ENCODE measurements at regions not wholly inside any gene's neighbourhood (a gene's known extent, or its start where the extent isn't known, plus 50 kb on each side); places are given as distances from the start of the nearest gene placed in this dataset.

- DNase-seq (ENCODE audit: low read depth, low spot score) = no peak
- in situ Hi-C loops (cut with HindIII; ENCODE audit: low pct_unique_long_range_greater_than_20kb, low sequenced_read_pairs) = loop anchor here (25.0 kb wide), 1 partner anchor 466 kb away; the partner anchor contains the start of gene THADA
Measured at GRCh38 chr2:43121580-43122314, 104.7 kb downstream of the ZFP36L2 start.

- DNase-seq (ENCODE audit: low read depth, low spot score) = no peak
- in situ Hi-C loops (cut with HindIII; ENCODE audit: low pct_unique_long_range_greater_than_20kb, low sequenced_read_pairs) = loop anchor here (25.0 kb wide), 1 partner anchor 468 kb away; the partner anchor contains the start of gene THADA
Measured at GRCh38 chr2:43119303-43119702, 107.1 kb downstream of the ZFP36L2 start.

- DNase-seq (ENCODE audit: low read depth, low spot score) = no peak
- in situ Hi-C loops (cut with HindIII; ENCODE audit: low pct_unique_long_range_greater_than_20kb, low sequenced_read_pairs) = loop anchor here (25.0 kb wide), 1 partner anchor 470 kb away; the partner anchor contains the start of gene THADA
Measured at GRCh38 chr2:43117521-43118143, 108.8 kb downstream of the ZFP36L2 start.

DNA sequence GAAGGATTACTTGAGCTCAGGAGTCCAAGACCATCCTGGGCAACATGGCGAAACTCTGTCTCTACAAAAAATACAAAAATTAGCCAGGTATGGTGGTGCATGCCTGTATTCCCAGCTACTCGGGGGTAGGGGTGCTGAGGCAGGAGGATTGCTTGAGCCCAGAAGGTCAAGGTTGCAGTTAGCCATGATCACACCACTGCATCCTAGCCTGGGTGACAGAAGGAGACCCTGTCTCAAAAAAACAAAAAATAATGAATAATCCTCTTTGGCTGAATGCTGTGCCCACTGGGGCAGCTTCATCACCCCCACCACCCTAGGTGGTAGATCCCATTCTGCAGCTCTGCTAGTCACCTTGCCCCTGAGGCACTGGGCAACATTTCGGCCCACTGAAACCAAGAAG is 109.4 kb downstream of the ZFP36L2 start:
- DNase-seq (ENCODE audit: low read depth, low spot score) = no peak
- in situ Hi-C loops (cut with HindIII; ENCODE audit: low pct_unique_long_range_greater_than_20kb, low sequenced_read_pairs) = loop anchor here (25.0 kb wide), 1 partner anchor 470 kb away; the partner anchor contains the start of gene THADA

DNA sequence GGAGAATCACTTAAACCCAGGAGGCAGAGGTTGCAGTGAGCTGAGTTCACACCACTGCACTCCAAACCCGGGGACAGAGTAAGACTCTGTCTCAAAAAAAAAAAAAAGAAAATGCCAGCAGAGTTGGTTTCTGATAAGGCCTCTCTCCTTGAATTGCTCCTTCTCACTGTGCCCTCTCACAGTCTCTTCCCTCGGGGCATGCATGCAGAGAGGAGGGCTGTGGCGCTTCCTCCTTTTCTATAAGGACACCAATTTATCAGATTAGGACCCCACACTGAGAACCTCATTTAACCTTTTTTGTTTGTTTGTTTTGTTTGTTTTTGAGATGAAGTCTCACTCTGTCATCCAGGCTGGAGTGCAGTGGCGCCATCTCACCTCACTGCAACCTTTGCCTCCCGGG is 110.5 kb downstream of the ZFP36L2 start:
- in situ Hi-C loops (cut with HindIII; ENCODE audit: low pct_unique_long_range_greater_than_20kb, low sequenced_read_pairs) = loop anchor here (25.0 kb wide), 1 partner anchor 471 kb away; the partner anchor contains the start of gene THADA
- no peak for DNase-seq (ENCODE audit: low read depth, low spot score)

DNA sequence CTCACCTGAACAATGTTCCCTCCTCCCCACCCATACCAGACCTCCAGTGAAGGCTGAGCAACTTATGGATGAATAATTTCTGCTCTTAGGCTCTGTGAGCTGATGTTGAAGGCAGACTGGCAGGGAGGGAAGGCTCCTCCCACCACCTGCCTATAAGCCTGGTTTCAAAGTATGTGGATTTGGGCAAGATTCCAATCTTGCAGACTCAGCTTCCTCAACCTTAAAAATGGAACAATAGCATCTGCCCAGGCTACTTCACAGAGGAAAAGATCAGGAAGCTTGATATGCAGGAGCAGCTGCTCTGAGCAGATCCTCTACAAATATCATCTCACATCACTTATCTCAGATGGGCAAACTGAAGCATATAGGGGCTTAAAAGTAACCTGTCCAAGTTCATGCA is 112.2 kb downstream of the ZFP36L2 start:
- in situ Hi-C loops (cut with HindIII; ENCODE audit: low pct_unique_long_range_greater_than_20kb, low sequenced_read_pairs) = loop anchor here (25.0 kb wide), 1 partner anchor 473 kb away; the partner anchor contains the start of gene THADA
- DNase-seq (ENCODE audit: low read depth, low spot score) = no peak

DNA sequence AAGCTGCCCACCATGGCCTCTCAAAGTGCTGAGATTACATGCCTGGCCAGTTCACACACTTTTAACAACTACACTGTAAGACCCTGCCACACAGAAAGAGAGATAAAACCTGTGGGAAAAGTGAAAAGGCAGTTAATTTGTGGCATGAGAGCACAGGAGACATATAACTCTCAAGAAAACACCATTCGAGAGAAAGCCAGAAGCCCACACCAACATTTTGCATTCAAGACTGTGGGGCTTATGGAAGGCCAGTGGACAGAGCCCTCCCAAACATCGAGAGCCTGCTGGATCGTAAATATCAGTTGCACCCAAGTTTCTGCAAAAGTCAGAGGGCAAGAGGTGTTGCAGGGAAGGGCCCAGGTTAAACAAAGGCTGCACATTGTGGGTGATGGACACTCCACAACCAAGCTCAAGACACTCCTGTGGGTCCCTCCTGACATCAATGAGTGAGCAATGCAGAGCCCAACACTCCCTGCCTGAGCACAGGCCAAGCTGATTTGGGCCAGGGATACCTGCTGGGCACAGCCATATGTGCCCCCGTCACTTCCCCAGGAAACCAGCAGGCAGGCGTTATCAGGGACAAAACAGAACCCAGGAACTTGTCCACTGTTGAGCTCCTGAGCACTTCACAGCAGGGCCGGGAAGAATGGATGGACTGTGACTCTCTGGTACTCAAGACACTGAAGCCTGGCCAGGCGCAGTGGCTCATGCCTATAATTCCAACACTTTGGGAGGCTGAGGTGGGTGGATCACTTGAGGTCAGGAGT is 114.4 kb downstream of the ZFP36L2 start:
- no peak for DNase-seq (ENCODE audit: low read depth, low spot score)
- in situ Hi-C loops (cut with HindIII; ENCODE audit: low pct_unique_long_range_greater_than_20kb, low sequenced_read_pairs) = loop anchor here (25.0 kb wide), 1 partner anchor 475 kb away; the partner anchor contains the start of gene THADA

DNA sequence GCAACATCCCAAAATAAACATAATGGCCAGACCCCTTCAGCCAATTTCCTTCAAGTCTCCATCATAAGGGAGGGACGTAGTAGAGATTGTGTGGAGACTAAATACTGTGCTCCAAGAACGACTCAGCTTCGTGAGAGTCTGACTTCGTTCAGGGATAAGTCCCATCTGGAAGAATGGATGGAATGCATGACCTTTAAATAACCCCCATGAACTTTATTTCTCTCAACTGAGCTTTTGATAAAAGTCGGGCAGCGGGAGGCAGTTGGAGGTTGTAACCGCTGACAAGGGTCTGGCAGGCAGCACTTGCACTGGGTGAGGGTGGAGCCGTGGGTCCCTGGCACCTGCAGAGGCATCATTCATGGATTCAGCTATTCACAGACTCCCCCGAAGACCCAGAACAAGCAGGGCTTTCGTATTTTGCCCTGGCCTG is 115.9 kb downstream of the ZFP36L2 start:
- in situ Hi-C loops (cut with HindIII; ENCODE audit: low pct_unique_long_range_greater_than_20kb, low sequenced_read_pairs) = loop anchor here (25.0 kb wide), 1 partner anchor 477 kb away; the partner anchor contains the start of gene THADA
- DNase-seq (ENCODE audit: low read depth, low spot score) = peak; percentile 56

DNA sequence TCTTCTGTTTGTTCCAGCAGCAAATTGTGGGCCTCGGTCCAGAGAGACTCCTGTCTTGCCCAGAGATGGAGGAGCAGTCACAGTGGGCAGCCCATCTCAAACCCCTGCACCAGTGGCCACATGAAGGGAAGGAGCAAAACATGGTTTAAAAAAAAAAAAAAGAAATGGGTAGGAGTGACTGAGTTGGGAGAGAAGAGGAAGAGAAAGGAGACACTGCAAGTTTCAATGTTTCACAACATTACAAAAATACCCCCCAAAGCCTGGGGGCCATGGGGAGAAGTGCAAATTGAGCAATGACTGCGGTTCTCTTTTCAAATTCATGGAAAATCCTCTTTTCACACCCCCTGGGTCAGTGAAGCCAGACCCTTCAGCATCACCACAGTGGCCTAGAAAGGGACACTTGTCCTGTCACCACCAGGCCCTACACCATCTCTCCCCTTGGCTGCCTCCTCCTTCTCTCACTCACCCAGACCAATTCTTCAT is 117.1 kb downstream of the ZFP36L2 start:
- in situ Hi-C loops (cut with HindIII; ENCODE audit: low pct_unique_long_range_greater_than_20kb, low sequenced_read_pairs) = loop anchor here (25.0 kb wide), 1 partner anchor 478 kb away; the partner anchor contains the start of gene THADA
- DNase-seq (ENCODE audit: low read depth, low spot score) = no peak

DNA sequence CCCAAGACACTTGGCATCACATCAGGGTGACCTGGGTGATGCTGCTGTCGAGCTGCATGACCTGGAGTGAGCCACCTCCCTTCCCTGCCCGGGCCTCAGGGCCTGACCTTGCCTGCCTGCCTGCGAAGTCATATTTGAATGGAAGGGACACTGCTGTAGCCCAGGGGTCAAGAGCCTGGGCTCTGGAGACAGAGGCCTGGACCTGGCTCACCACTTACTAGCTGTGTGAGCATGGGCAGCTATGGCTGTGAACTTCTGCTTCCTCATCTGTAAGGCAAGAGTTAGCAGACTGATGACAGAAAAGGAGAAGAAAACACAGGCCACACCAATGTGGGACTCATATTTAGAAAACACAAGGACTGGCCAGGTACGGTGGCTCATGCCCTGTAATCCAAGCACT is 118.7 kb downstream of the ZFP36L2 start:
- DNase-seq (ENCODE audit: low read depth, low spot score) = no peak
- in situ Hi-C loops (cut with HindIII; ENCODE audit: low pct_unique_long_range_greater_than_20kb, low sequenced_read_pairs) = loop anchor here (25.0 kb wide), 1 partner anchor 480 kb away; the partner anchor contains the start of gene THADA

DNA sequence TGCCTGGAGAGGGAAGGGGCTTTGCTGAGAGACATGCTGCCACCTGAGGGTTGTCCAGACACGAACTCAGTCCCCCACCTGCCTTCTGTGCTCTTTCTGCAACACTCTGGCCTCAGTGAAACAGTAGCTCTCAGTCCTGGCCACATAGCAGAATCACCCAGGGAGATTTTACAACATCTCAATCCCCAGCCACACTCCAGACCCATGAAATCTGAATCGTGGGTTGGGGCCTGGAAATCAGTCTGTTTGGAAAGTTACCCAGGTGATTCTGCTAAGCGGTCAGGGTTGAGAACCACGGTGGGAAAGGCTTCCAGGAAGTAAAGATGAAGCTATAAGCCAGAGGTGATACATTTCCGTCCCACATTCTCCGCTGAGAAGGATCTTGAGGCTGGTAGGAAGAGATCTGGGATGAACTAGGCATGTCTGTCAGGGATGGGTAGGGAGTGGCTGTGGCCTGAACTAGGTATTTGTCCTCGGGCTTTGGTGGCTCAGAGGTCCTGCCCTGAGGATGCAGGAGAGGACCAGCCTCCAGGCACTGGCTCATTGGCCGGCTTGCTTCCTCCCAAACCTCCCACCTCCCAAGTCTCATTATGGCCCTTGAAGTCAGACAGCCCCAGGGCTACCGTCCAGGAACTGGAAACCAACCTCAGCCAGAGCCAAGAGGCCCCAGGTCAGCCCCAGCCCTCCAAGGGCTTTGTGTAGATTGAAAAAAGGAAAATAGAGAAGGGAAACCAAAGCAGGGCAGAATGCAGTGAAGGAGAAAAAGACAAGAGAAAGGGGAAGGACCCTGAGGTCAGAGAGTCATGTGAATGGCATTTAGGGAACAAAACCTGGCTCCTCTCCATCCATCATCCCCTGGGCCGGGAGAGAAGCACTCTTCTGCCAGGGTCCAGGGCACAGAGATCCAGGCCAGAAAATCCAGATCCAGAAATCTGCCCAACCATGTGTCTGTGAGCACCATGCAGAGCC is 119.6 kb downstream of the ZFP36L2 start:
- DNase-seq (ENCODE audit: low read depth, low spot score) = no peak
- in situ Hi-C loops (cut with HindIII; ENCODE audit: low pct_unique_long_range_greater_than_20kb, low sequenced_read_pairs) = loop anchor here (25.0 kb wide), 1 partner anchor 480 kb away; the partner anchor contains the start of gene THADA

GRCh38 chr2:43105586-43106558 is 120.5 kb downstream of the ZFP36L2 start:
- peak; percentile 65 for DNase-seq (ENCODE audit: low read depth, low spot score)
- in situ Hi-C loops (cut with HindIII; ENCODE audit: low pct_unique_long_range_greater_than_20kb, low sequenced_read_pairs) = loop anchor here (25.0 kb wide), 1 partner anchor 481 kb away; the partner anchor contains the start of gene THADA

- in situ Hi-C loops (cut with HindIII; ENCODE audit: low pct_unique_long_range_greater_than_20kb, low sequenced_read_pairs) = loop anchor here (25.0 kb wide), 1 partner anchor 483 kb away; the partner anchor contains the start of gene THADA
- DNase-seq (ENCODE audit: low read depth, low spot score) = no peak
Measured at GRCh38 chr2:43104763-43105162, 121.6 kb downstream of the ZFP36L2 start.

GRCh38 chr2:43104106-43104505 is 122.3 kb downstream of the ZFP36L2 start:
- in situ Hi-C loops (cut with HindIII; ENCODE audit: low pct_unique_long_range_greater_than_20kb, low sequenced_read_pairs) = loop anchor here (25.0 kb wide), 1 partner anchor 483 kb away; the partner anchor contains the start of gene THADA

DNA sequence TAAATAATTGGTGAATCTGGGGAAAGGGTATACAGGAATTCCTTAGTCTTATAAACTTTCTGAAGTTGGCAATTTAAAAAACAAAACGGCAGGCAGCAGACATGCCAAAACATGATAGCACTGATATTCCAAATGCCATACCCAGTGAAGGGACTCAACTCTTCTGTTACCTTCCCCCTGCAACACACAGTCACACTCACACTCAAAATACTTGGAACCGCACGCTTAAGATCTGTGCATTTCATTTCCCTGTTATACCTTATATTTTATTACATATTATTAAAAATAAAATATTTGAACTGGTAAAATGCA is 123.4 kb downstream of the ZFP36L2 start:
- DNase-seq (ENCODE audit: low read depth, low spot score) = no peak
- in situ Hi-C loops (cut with HindIII; ENCODE audit: low pct_unique_long_range_greater_than_20kb, low sequenced_read_pairs) = loop anchor here (25.0 kb wide), 1 partner anchor 484 kb away; the partner anchor contains the start of gene THADA

More at GRCh38 chr2:43104106-43104505, 122.3 kb downstream of the ZFP36L2 start:
- DNase-seq (ENCODE audit: low read depth, low spot score) = no peak

Data from SK-MEL-5 (cell line).